Ectodermal cell (in vitro differentiated cells): ENCODE measurements at regions not wholly inside any gene's neighbourhood (a gene's known extent, or its start where the extent isn't known, plus 50 kb on each side); places are given as distances from the start of the nearest gene placed in this dataset.

ENCODE experiments used
- H3K27ac ChIP-seq: 2 replicates; pipeline ENCODE4 v1.7.0; 2013; ENCODE audit warnings: mild to moderate bottlenecking, low read depth, low read length; ENCODE audit not compliant: insufficient read depth, poor library complexity, severe bottlenecking
- H3K27me3 ChIP-seq: 2 replicates; pipeline ENCODE4 v1.7.0; 2013; ENCODE audit warnings: mild to moderate bottlenecking, low read length; ENCODE audit not compliant: insufficient read depth, control insufficient read depth, poor library complexity, severe bottlenecking
- H3K36me3 ChIP-seq: one replicate; pipeline ENCODE4 v1.7.0; 2013; ENCODE audit warnings: low read length; ENCODE audit not compliant: control insufficient read depth, insufficient read depth
- H3K4me1 ChIP-seq: one replicate; pipeline ENCODE4 v1.7.0; 2013; ENCODE audit warnings: low read length; ENCODE audit not compliant: control insufficient read depth, insufficient read depth
- H3K4me3 ChIP-seq: 2 replicates; pipeline ENCODE4 v1.7.0; 2013; ENCODE audit warnings: low read depth, low read length, control low read depth; ENCODE audit not compliant: insufficient read depth
- H3K9me3 ChIP-seq: 2 replicates; pipeline ENCODE4 v1.7.0; 2013; ENCODE audit warnings: mild to moderate bottlenecking, low read length, moderate library complexity; ENCODE audit not compliant: control insufficient read depth
- WGBS, 2 experiments: methylation state at CpG; one replicate each; pipeline ENCODE4 v1.1.7; 2013; ENCODE audit warnings: missing lambda C conversion rate in 2 of 2; 5-methylcytosine and 5-hydroxymethylcytosine counted together

- no peaks in the 10 kb centered on the region for H3K9me3 ChIP-seq
- H3K4me1 ChIP-seq = peaks cover 6% of the 10 kb centered on the region
- no peak overlapping the region for H3K4me3 ChIP-seq
- H3K36me3 ChIP-seq = no peaks in the 10 kb centered on the region
- WGBS, 2 experiments = 94 to 95% methylated on average over 5 of the region's 5 CpGs
- H3K27ac ChIP-seq = no peak overlapping the region
- H3K27me3 ChIP-seq = no peaks in the 10 kb centered on the region
Measured at GRCh38 chr10:78263521-78263988, 229.9 kb downstream of the RPS24 start.

- 93 to 96% methylated on average over 3 of the region's 3 CpGs for WGBS, 2 experiments
- no peak overlapping the region for H3K4me3 ChIP-seq
- H3K9me3 ChIP-seq = no peaks in the 10 kb centered on the region
- no peaks in the 10 kb centered on the region for H3K36me3 ChIP-seq
- peaks cover 6% of the 10 kb centered on the region for H3K4me1 ChIP-seq
- H3K27ac ChIP-seq = no peak overlapping the region
- H3K27me3 ChIP-seq = no peaks in the 10 kb centered on the region
Measured at GRCh38 chr10:78264361-78264760, 230.7 kb downstream of the RPS24 start.

DNA sequence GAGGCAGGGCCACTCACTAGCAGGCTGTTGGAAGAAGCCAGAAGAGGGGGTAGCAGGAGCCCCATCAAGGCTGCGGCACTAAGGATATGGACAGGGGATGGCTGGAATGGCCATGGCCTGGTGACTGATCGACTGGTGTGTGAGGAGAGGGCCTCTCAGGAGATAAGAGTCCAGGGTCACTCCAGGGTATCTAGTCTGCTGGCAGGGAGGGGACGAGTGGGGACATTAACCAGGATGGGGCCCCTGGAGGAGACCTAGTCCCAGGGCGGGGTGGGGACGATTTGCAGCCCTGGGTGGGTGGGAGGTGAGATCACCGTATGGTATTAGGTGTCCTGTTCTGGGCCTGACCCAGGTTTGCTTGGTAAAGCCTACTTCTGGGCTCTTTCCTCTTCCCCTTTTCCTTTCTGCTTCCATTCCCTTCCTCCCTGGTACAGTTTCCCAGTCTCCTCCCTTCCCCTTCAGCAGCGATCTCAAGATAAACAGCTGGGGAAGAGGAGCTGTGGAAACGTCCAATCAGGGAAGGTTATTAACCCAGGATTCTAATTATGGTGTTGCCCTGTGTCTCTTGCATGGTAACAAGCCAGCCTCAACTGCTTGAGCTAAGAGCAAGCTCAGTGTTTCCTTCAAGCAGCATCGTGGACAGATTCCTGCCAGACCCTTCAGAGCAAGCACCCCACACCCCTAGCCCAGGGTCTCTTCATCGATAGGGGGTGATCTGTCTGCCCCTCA, 233.2 kb downstream of the RPS24 start:
- Histone ChIP-seq H3K4me3 (no peak overlapping the region), H3K27ac (no peak overlapping the region), H3K4me1 (peaks cover 6% of the 10 kb centered on the region), H3K36me3 (no peaks in the 10 kb centered on the region), H3K27me3 (no peaks in the 10 kb centered on the region), H3K9me3 (no peaks in the 10 kb centered on the region)
- WGBS, 2 experiments = 82 to 90% methylated on average over 10 of the region's 10 CpGs

GRCh38 chr10:78267598-78267997, 233.9 kb downstream of the RPS24 start:
- Histone ChIP-seq H3K4me3 (no peak overlapping the region), H3K36me3 (no peaks in the 10 kb centered on the region), H3K27ac (no peak overlapping the region), H3K9me3 (no peaks in the 10 kb centered on the region), H3K4me1 (peaks cover 6% of the 10 kb centered on the region), H3K27me3 (no peaks in the 10 kb centered on the region)
- WGBS, 2 experiments = 87 to 96% methylated on average over 3 of the region's 3 CpGs

DNA sequence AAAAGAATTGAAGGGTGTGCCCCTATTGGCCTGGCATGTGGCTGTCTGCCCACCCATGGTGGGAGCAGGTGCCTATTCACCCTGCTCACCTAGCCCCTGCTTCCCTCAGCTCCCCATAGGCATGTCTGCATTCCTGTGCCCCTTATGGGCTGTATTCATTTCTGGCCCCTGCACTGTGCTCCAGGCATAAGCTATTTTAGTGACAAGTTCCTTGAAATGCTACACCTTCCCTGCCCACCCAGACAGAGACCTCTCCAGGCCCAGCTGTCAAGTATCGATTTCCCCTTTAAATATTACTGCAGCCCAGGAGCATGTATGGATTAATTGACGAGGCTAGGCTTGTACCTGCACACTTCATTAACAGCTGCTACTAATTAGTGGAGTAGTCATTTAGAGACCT, 235.4 kb downstream of the RPS24 start:
- Histone ChIP-seq H3K27ac (no peak overlapping the region), H3K4me1 (peaks cover 6% of the 10 kb centered on the region), H3K36me3 (no peaks in the 10 kb centered on the region), H3K9me3 (no peaks in the 10 kb centered on the region), H3K27me3 (no peaks in the 10 kb centered on the region), H3K4me3 (no peak overlapping the region)
- 90 to 95% methylated on average over 2 of the region's 2 CpGs for WGBS, 2 experiments

DNA sequence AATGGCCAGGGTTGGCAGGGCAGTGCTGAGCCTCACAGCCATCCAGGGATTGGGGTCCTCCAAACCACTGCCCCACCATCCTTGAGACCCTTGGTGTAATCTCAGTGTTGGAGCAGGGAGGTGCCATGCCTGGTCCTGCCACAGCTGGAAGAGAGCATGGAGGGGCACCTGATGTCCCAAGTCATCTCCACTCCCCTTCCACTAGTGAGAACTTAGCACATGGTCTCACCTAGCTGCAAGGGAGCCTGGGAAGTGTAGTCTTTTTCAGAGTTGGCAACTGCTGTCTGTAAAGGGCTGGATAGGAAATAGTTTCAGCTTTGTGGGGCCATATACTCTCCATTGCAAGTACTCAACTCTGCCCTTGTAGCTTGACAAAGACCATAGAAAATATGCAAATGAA, 238.7 kb downstream of the RPS24 start:
- H3K4me1 ChIP-seq = peaks cover 4% of the 10 kb centered on the region
- no peaks in the 10 kb centered on the region for H3K27me3 ChIP-seq
- no peak overlapping the region for H3K27ac ChIP-seq
- H3K4me3 ChIP-seq = no peak overlapping the region
- H3K9me3 ChIP-seq = no peaks in the 10 kb centered on the region
- no peaks in the 10 kb centered on the region for H3K36me3 ChIP-seq

DNA sequence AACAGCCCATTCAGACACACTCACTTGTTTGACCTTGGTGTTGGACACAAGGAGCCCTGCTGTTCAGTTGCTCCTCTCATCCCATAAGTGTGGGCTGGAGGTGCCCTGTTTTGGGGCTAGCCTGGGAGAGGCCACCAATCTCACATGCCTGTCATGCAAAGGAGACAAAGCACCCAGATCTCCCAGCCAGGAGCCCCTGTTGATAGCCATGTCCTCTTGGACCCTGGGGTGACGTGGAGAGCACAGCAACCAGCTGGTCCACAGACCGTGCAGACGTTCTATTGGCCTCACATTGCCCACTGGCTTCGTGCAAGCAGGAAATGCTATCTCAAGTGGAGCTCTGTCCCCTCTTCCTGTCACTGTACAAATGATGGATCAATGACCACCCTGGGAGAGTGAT, 240.8 kb downstream of the RPS24 start:
- Histone ChIP-seq H3K4me3 (no peak overlapping the region), H3K27me3 (no peaks in the 10 kb centered on the region), H3K36me3 (no peaks in the 10 kb centered on the region), H3K9me3 (no peaks in the 10 kb centered on the region), H3K4me1 (peaks cover 9% of the 10 kb centered on the region), H3K27ac (no peak overlapping the region)
- 92 to 94% methylated on average over 4 of the region's 4 CpGs for WGBS, 2 experiments

- 97 to 98% methylated on average over 1 of the region's 1 CpG for WGBS, 2 experiments
- Histone ChIP-seq H3K4me1 (peaks cover 9% of the 10 kb centered on the region), H3K9me3 (no peaks in the 10 kb centered on the region), H3K27ac (no peak overlapping the region), H3K4me3 (no peak overlapping the region), H3K36me3 (no peaks in the 10 kb centered on the region), H3K27me3 (no peaks in the 10 kb centered on the region)
Measured at GRCh38 chr10:78276139-78276538, 242.5 kb downstream of the RPS24 start.

DNA sequence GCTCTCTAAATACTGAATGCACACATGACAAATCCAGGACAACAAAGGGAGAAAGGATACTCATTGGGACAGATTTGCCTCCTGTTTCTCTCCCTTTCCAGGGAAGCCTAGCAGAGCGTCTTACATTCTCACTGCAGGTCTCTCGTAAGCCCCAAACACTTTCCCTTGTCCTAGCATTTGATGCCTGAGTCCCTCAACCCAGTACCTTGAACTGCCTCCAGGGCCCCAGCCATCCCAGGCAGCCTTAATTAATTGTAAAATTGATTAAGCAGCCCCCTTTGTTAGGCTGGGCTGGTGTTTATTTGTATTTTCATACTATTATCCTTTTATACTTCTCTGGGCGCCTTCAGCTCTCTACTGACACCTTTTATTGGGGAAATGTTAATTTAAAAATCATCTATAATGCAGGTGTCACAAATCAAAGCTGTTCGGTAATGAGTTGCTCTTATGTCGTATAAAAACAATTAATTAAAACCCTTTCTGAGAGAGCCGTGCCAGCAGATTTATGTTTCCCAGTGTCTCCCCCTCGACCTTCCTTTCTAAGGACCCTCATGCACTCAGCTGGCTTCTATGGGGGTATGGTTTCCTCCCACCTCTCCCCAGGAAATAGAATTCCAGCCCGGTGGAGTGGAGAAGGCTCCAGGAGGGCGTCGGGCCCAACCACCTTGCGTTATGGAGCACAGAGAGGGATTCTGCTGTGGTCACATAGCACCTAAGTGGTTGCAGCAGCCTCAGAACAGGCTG, 243.8 kb downstream of the RPS24 start:
- Histone ChIP-seq H3K4me1 (peaks cover 11% of the 10 kb centered on the region), H3K4me3 (no peak overlapping the region), H3K27ac (no peak overlapping the region), H3K36me3 (no peaks in the 10 kb centered on the region), H3K27me3 (no peaks in the 10 kb centered on the region), H3K9me3 (no peaks in the 10 kb centered on the region)
- 83% methylated on average over 10 to 11 of the region's 11 CpGs for WGBS, 2 experiments

GRCh38 chr10:78278058-78278404, 244.4 kb downstream of the RPS24 start:
- Histone ChIP-seq H3K9me3 (no peaks in the 10 kb centered on the region), H3K4me1 (peaks cover 17% of the 10 kb centered on the region), H3K36me3 (no peaks in the 10 kb centered on the region), H3K27ac (no peak overlapping the region), H3K27me3 (no peaks in the 10 kb centered on the region), H3K4me3 (no peak overlapping the region)
- WGBS, 2 experiments = 91% methylated on average over 6 of the region's 6 CpGs
